IMR-90 (cell line): ENCODE measurements at regions not wholly inside any gene's neighbourhood (a gene's known extent, or its start where the extent isn't known, plus 50 kb on each side); places are given as distances from the start of the nearest gene placed in this dataset.

Experiments used
- ATAC-seq: fragments of 200-7000 bp; cut with Tn5 transposase; 2 replicates; pipeline ENCODE4 v1.9.1; 2020; ENCODE audit warnings: low read depth, mild to moderate bottlenecking, moderate library complexity
- BruUV-seq: library from RNA; stranded (reverse); fragments of 400-500 nt; replicated peaks from 2 replicates; lab custom pipeline; 2021; lab: Mats Ljungman, UMichigan
- CTCF ChIA-PET: fragments of 300-600 bp; formaldehyde crosslinking; extraction: SDS; loops from one replicate; lab custom pipeline; 2021; ENCODE audit warnings: antibody characterized with exemption; lab: Yijun Ruan, JAX
- POLR2A ChIA-PET: fragments of 300-600 bp; sonication (Branson Sonifier 250); formaldehyde crosslinking; loops from one replicate; lab custom pipeline; 2022; ENCODE audit warnings: antibody characterized with exemption; ENCODE audit not compliant: unreplicated experiment; lab: Charles Lee
- DNase-seq: peaks from one replicate; pipeline ENCODE4 v3.0.0; 2013
- H2AFZ ChIP-seq: replicated peaks from 2 replicates; pipeline ENCODE3; 2013; ENCODE audit warnings: low read length, mild to moderate bottlenecking; ENCODE audit not compliant: poor library complexity
- H2AK5ac ChIP-seq: 2 replicates; pipeline ENCODE4 v1.6.1; 2013; ENCODE audit warnings: low read depth, low read length, inconsistent platforms
- H2AK9ac ChIP-seq: replicated peaks from 2 replicates; pipeline ENCODE3; 2013; ENCODE audit warnings: mild to moderate bottlenecking, low read depth, low read length, moderate library complexity; ENCODE audit not compliant: poor library complexity
- H2BK120ac ChIP-seq: 2 replicates; pipeline ENCODE4 v1.6.1; 2013; ENCODE audit warnings: low read depth, low read length, inconsistent platforms
- H2BK15ac ChIP-seq: 3 replicates; pipeline ENCODE4 v1.6.1; 2013; ENCODE audit warnings: low read depth, low read length, inconsistent platforms
- H2BK20ac ChIP-seq: 2 replicates; pipeline ENCODE4 v1.6.1; 2013; ENCODE audit warnings: low read depth, mild to moderate bottlenecking, inconsistent platforms, low read length, moderate library complexity
- H2BK5ac ChIP-seq: 2 replicates; pipeline ENCODE4 v1.6.1; 2013; ENCODE audit warnings: mild to moderate bottlenecking, low read depth, low read length, inconsistent platforms; ENCODE audit not compliant: poor library complexity, severe bottlenecking
- H3K14ac ChIP-seq: replicated peaks from 2 replicates; pipeline ENCODE4 v1.6.1; 2013; ENCODE audit warnings: low read depth, low read length, inconsistent platforms
- H3K18ac ChIP-seq: 2 replicates; pipeline ENCODE4 v1.6.1; 2013; ENCODE audit warnings: low read depth, low read length, control low read depth
- H3K23ac ChIP-seq: 2 replicates; pipeline ENCODE4 v1.6.1; 2013; ENCODE audit warnings: low read depth, low read length, inconsistent platforms
- H3K27ac ChIP-seq: 2 replicates; pipeline ENCODE4 v1.5.1; 2013; ENCODE audit warnings: mild to moderate bottlenecking, control low read depth, low read length; ENCODE audit not compliant: insufficient read depth
- H3K27me3 ChIP-seq: 2 replicates; pipeline ENCODE4 v1.6.1; 2013; ENCODE audit warnings: low read length; ENCODE audit not compliant: control insufficient read depth, insufficient read depth
- H3K36me3 ChIP-seq: 2 replicates; pipeline ENCODE4 v1.6.1; 2013; ENCODE audit warnings: low read length, mixed read lengths; ENCODE audit not compliant: control insufficient read depth, insufficient read depth
- H3K4ac ChIP-seq: 2 replicates; pipeline ENCODE4 v1.6.1; 2013; ENCODE audit warnings: low read depth, low read length, inconsistent platforms
- H3K4me1 ChIP-seq: 2 replicates; pipeline ENCODE4 v1.6.1; 2013; ENCODE audit warnings: low read length, mixed read lengths; ENCODE audit not compliant: control insufficient read depth, insufficient read depth
- H3K4me2 ChIP-seq: 2 replicates; pipeline ENCODE4 v1.6.1; 2013; ENCODE audit warnings: low read depth, mild to moderate bottlenecking, control low read depth, low read length, moderate library complexity
- H3K4me3 ChIP-seq: 2 replicates; pipeline ENCODE4 v1.5.1; 2013; ENCODE audit warnings: low read depth, mild to moderate bottlenecking, control low read depth, low read length, moderate library complexity; ENCODE audit not compliant: insufficient read depth
- H3K56ac ChIP-seq: 2 replicates; pipeline ENCODE4 v1.6.1; 2013; ENCODE audit warnings: low read length, inconsistent platforms; ENCODE audit not compliant: insufficient read depth; ENCODE audit errors: extremely low read depth
- H3K79me1 ChIP-seq, 2 experiments: 2 replicates each; pipeline ENCODE4 v1.6.1; 2013; ENCODE audit warnings: low read length in 2 of 2, inconsistent platforms in 1 of 2, low read depth in 1 of 2
- H3K9ac ChIP-seq: 2 replicates; pipeline ENCODE4 v1.6.1; 2013; ENCODE audit warnings: low read depth, low read length, control low read depth
- H3K9me1 ChIP-seq: 2 replicates; pipeline ENCODE4 v1.6.1; 2013; ENCODE audit warnings: low read length, inconsistent platforms; ENCODE audit not compliant: insufficient read depth
- H3K9me3 ChIP-seq: 2 replicates; pipeline ENCODE4 v1.6.1; 2013; ENCODE audit warnings: low read length; ENCODE audit not compliant: control insufficient read depth, insufficient read depth
- H4K20me1 ChIP-seq: 2 replicates; pipeline ENCODE4 v1.6.1; 2013; ENCODE audit warnings: low read length, inconsistent platforms; ENCODE audit not compliant: insufficient read depth
- H4K5ac ChIP-seq: 2 replicates; pipeline ENCODE4 v1.6.1; 2013; ENCODE audit warnings: mild to moderate bottlenecking, low read depth, low read length, control low read depth
- H4K8ac ChIP-seq, 2 experiments: 2 replicates each; pipeline ENCODE4 v1.6.1; 2013; ENCODE audit warnings: low read depth in 2 of 2, low read length in 2 of 2, control low read depth in 1 of 2, inconsistent platforms in 1 of 2
- H4K91ac ChIP-seq: 2 replicates; pipeline ENCODE4 v1.6.1; 2013; ENCODE audit warnings: low read depth, low read length, inconsistent platforms; ENCODE audit not compliant: insufficient read depth
- BHLHE40 ChIP-seq: fragments of 150-350 bp; IDR thresholded peaks from 2 replicates; pipeline ENCODE4 v1.6.1; 2016; ENCODE audit warnings: mild to moderate bottlenecking, low read depth, low read length
- CEBPB ChIP-seq: IDR thresholded peaks from 2 replicates; pipeline ENCODE4 v1.6.1; 2012; ENCODE audit warnings: low read depth, low read length, improper control_type of control experiment
- CHD1 ChIP-seq: IDR thresholded peaks from 2 replicates; pipeline ENCODE4 v1.6.1; 2012; ENCODE audit warnings: low read depth, low read length, improper control_type of control experiment
- FOS ChIP-seq: fragments of 150-350 bp; IDR thresholded peaks from 2 replicates; pipeline ENCODE4 v1.6.1; 2016; ENCODE audit warnings: low read depth, low read length
- MAFK ChIP-seq: IDR thresholded peaks from 2 replicates; pipeline ENCODE4 v1.6.1; 2012; ENCODE audit warnings: low read depth, low read length, improper control_type of control experiment
- MAZ ChIP-seq: IDR thresholded peaks from 2 replicates; pipeline ENCODE4 v1.6.1; 2012; ENCODE audit warnings: low read depth, mild to moderate bottlenecking, low read length, improper control_type of control experiment, moderate library complexity, borderline replicate concordance
- MXI1 ChIP-seq: IDR thresholded peaks from 2 replicates; pipeline ENCODE4 v1.6.1; 2012; ENCODE audit warnings: low read depth, mild to moderate bottlenecking, low read length, moderate library complexity, borderline replicate concordance
- NFE2L2 ChIP-seq: fragments of 150-350 bp; IDR thresholded peaks from 2 replicates; pipeline ENCODE4 v1.6.1; 2016; ENCODE audit warnings: low read depth, mild to moderate bottlenecking, low read length
- POLR2A ChIP-seq: IDR thresholded peaks from 2 replicates; pipeline ENCODE4 v1.6.1; 2012; ENCODE audit warnings: mild to moderate bottlenecking, low read depth, low read length
- RAD21 ChIP-seq: IDR thresholded peaks from 2 replicates; pipeline ENCODE4 v1.6.1; 2012; ENCODE audit warnings: low read length, improper control_type of control experiment
- RCOR1 ChIP-seq: IDR thresholded peaks from 2 replicates; pipeline ENCODE4 v1.6.1; 2012; ENCODE audit warnings: mild to moderate bottlenecking, low read length, improper control_type of control experiment; ENCODE audit not compliant: insufficient replicate concordance
- RFX5 ChIP-seq: IDR thresholded peaks from 2 replicates; pipeline ENCODE4 v1.8.0; 2012; ENCODE audit warnings: low read depth, mild to moderate bottlenecking, low read length, moderate library complexity
- SMC3 ChIP-seq: fragments of 150-350 bp; IDR thresholded peaks from 2 replicates; pipeline ENCODE4 v1.6.1; 2016; ENCODE audit warnings: low read depth, mild to moderate bottlenecking, antibody characterized with exemption, low read length, moderate library complexity
- WGBS, 2 experiments: methylation state at CpG; one replicate each; pipeline versions ENCODE4 v1.1.5 to v1.1.7; 2013; ENCODE audit warnings: missing lambda C conversion rate in 2 of 2; ENCODE audit not compliant: insufficient read length in 1 of 2; ENCODE audit errors: extremely low coverage in 2 of 2; 5-methylcytosine and 5-hydroxymethylcytosine counted together
- dilution Hi-C: fragments of 300-500 bp; cut with HindIII; formaldehyde crosslinking; loops from one replicate; pipeline ENCODE4 v1.14.3; 2018; ENCODE audit warnings: low sequenced_read_pairs; ENCODE audit not compliant: unreplicated experiment
- in situ Hi-C: fragments of 300-500 bp; cut with MboI; formaldehyde crosslinking; loops from 3 replicates; pipeline ENCODE4 v1.14.3; 2019; ENCODE audit warnings: low sequenced_read_pairs, inconsistent platforms, mixed read lengths
- intact Hi-C: fragments of 100-400 bp; cut with micrococcal nuclease; formaldehyde crosslinking; loops from 2 replicates; pipeline ENCODE4 v1.10.0; 2022
- TF ChIP-seq, protein P1 (sequence below): fragments of 150-350 bp; IDR thresholded peaks from 2 replicates; pipeline ENCODE4 v1.6.1; 2016; ENCODE audit warnings: low read depth, mild to moderate bottlenecking, low read length, moderate library complexity, borderline replicate concordance
- TF ChIP-seq, protein P2 (sequence below): fragments of 150-350 bp; IDR thresholded peaks from 2 replicates; pipeline ENCODE4 v1.6.1; 2017; ENCODE audit warnings: mild to moderate bottlenecking, antibody characterized with exemption, low read length, low read depth
- TF ChIP-seq, protein P3 (sequence below): conservative IDR thresholded peaks from 2 replicates; pipeline ENCODE4 v1.5.1; 2012; ENCODE audit warnings: mild to moderate bottlenecking, low read depth, low read length, improper control_type of control experiment

DNA sequence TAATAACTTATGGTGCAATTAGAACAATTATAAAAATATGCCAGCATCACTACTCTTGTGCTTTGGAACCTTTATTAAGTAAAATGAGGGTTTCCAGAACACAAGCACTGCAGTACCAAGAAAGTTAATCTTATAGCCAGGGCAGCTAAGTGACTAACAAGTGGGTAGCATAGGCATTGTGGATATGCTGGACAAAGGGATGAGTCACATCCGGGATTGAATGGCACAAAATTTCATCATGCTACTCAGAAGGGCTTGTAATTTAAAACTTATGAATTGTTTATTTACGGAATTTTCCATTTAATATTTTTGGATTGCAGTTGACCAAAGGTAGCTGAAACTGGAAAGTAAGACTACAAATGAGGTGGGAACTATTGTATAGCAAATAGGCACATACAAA lies 250.6 kb downstream of the C7orf25 start:
- Histone ChIP-seq H3K4ac (no peak overlapping the region), H3K4me1 (no peaks in the 10 kb centered on the region), H3K36me3 (no peaks in the 10 kb centered on the region), H4K20me1 (no peaks in the 10 kb centered on the region), H2BK120ac (no peak overlapping the region), H3K79me1 (no peaks in the 10 kb centered on the region), H3K4me3 (no peak overlapping the region), H2BK5ac (no peak overlapping the region), H3K23ac (no peak overlapping the region), H3K18ac (no peak overlapping the region), H3K4me2 (no peak overlapping the region), H3K9me3 (no peaks in the 10 kb centered on the region), H2AK5ac (no peak overlapping the region), H4K5ac (no peak overlapping the region), H3K9me1 (no peaks in the 10 kb centered on the region), H2BK20ac (no peak overlapping the region), H4K8ac (no peak overlapping the region), H2BK15ac (no peak overlapping the region), H2AFZ (no peak overlapping the region), H3K56ac (no peak overlapping the region), H3K14ac (no peak overlapping the region), H4K91ac (no peak overlapping the region), H2AK9ac (no peak overlapping the region), H3K27ac (no peak overlapping the region), H3K27me3 (no peaks in the 10 kb centered on the region), H3K9ac (no peak overlapping the region)
- ChIA-PET CTCF (no interaction called here), POLR2A (no interaction called here)
- in situ Hi-C loops, result no loop called here
- 80% methylated on average over 1 of the region's 2 CpGs; no CpG with 5 or more reads in 1 of the 2 experiments for WGBS, 2 experiments
- dilution Hi-C loops, result no loop called here
- DNase-seq (no peak), ATAC-seq (no peak)
- no TSS peak for BruUV-seq
- intact Hi-C loops, result no loop called here
- TF ChIP-seq SMC3, result no peak
- no peak for TF ChIP-seq RAD21
- no peak for TF ChIP-seq BHLHE40
- TF ChIP-seq, protein P1, sequence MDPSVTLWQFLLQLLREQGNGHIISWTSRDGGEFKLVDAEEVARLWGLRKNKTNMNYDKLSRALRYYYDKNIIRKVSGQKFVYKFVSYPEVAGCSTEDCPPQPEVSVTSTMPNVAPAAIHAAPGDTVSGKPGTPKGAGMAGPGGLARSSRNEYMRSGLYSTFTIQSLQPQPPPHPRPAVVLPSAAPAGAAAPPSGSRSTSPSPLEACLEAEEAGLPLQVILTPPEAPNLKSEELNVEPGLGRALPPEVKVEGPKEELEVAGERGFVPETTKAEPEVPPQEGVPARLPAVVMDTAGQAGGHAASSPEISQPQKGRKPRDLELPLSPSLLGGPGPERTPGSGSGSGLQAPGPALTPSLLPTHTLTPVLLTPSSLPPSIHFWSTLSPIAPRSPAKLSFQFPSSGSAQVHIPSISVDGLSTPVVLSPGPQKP, result no peak
- TF ChIP-seq, protein P2, sequence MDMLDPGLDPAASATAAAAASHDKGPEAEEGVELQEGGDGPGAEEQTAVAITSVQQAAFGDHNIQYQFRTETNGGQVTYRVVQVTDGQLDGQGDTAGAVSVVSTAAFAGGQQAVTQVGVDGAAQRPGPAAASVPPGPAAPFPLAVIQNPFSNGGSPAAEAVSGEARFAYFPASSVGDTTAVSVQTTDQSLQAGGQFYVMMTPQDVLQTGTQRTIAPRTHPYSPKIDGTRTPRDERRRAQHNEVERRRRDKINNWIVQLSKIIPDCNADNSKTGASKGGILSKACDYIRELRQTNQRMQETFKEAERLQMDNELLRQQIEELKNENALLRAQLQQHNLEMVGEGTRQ, result no peak
- TF ChIP-seq RFX5, result no peak
- no peak for TF ChIP-seq NFE2L2
- TF ChIP-seq, protein P3, sequence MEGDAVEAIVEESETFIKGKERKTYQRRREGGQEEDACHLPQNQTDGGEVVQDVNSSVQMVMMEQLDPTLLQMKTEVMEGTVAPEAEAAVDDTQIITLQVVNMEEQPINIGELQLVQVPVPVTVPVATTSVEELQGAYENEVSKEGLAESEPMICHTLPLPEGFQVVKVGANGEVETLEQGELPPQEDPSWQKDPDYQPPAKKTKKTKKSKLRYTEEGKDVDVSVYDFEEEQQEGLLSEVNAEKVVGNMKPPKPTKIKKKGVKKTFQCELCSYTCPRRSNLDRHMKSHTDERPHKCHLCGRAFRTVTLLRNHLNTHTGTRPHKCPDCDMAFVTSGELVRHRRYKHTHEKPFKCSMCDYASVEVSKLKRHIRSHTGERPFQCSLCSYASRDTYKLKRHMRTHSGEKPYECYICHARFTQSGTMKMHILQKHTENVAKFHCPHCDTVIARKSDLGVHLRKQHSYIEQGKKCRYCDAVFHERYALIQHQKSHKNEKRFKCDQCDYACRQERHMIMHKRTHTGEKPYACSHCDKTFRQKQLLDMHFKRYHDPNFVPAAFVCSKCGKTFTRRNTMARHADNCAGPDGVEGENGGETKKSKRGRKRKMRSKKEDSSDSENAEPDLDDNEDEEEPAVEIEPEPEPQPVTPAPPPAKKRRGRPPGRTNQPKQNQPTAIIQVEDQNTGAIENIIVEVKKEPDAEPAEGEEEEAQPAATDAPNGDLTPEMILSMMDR, result no peak
- no peak for TF ChIP-seq POLR2A
- TF ChIP-seq FOS, result no peak
- TF ChIP-seq MXI1, result no peak
- no peak for TF ChIP-seq MAZ
- no peak for TF ChIP-seq CEBPB
- TF ChIP-seq MAFK, result no peak
- TF ChIP-seq RCOR1, result no peak
- no peak for TF ChIP-seq CHD1
